22Rv1 (cell line): ENCODE measurements at regions not wholly inside any gene's neighbourhood (a gene's known extent, or its start where the extent isn't known, plus 50 kb on each side); places are given as distances from the start of the nearest gene placed in this dataset.

Experiments used
- H3K27ac ChIP-seq: fragments of 450-650 bp; 2 replicates; pipeline ENCODE4 v1.5.1; 2017
- CTCF ChIP-seq: fragments of 450-650 bp; IDR thresholded peaks from 2 replicates; pipeline ENCODE4 v1.5.1; 2017; ENCODE audit warnings: mild to moderate bottlenecking
- ZFX ChIP-seq: fragments of 450-650 bp; IDR thresholded peaks from 2 replicates; pipeline ENCODE4 v1.6.1; 2017; ENCODE audit warnings: antibody characterized with exemption, borderline replicate concordance

DNA sequence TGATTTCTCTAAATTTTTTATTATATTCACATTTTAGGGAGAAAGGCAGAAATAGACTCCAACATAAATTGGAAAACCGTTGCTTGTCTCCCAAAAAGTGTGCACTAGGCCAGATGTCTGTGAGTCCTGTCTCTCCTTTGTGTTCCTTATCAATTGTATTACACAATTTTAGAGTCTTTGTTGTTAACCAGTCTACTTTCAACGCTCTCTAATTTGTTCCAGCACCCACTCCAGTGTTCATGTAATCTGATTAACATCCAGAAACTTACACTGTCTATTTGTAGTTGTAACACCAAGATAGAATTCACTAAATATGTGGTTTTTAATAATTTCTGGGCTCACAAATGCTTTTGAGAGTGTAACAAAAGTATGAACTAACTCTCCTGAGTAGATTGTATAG is 195.6 kb downstream of the FSIP2 start:
- no peak overlapping the region for H3K27ac ChIP-seq
- TF ChIP-seq ZFX: no peak
- no peak for TF ChIP-seq CTCF

DNA sequence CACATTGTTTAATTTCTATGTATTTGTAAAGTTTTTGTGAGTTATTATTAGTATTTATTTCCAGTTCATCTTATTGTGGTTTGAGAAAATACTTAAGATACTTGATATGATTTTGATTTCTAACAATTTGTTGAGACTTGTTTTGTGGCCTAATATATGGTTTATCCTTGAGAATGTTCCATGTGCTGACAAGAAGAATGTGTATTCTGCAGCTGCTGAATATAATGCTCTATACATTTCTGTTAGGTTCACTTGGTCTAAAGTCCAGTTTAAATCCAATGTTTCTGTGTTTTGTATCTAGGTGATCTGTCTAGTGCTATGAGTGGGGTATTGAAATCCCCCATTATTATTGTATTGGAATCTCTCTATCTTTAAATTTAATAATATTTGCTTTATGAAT is 201.3 kb downstream of the FSIP2 start:
- H3K27ac ChIP-seq: no peak overlapping the region
- TF ChIP-seq ZFX: no peak
- TF ChIP-seq CTCF: no peak

DNA sequence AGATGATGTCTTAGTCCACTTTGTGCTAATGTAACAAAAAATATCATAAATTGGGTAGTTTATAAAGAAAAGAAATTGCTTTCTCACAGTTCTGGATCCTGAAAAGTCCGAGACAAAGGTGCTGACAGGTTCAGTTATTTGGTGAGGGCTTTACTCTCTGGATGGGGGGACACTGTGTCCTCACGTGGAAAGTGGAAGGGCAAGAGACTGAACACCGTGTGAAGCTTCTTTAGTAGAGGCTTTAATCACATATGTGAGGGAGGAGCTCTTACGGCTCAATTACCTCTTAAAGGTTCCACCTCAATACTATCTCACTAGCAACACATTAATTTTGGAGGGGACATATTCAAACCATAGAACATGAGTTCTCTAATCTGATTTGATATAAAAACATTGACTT is 204.3 kb downstream of the FSIP2 start:
- TF ChIP-seq CTCF (no peak), ZFX (no peak)
- H3K27ac ChIP-seq: no peak overlapping the region

DNA sequence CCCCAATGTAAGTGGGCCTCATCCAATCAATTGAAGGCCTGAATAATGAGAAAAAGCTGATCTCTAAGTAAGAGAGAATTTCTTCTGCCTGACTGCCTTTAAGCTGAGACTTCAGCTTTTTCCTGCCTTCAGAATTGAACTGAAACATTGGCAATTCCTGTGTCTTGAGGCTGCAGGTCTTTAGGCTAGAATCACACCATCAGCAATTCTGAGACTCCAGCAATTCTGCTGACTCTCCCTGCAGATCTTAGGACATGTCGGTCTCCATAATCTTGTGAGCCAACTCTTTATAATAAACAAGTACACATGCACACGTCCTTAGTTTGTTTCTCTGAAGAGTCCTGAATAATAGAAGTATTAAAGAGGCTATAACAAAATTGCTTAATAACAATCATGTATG is 209.1 kb downstream of the FSIP2 start:
- TF ChIP-seq ZFX (no peak), CTCF (no peak)
- H3K27ac ChIP-seq: no peak overlapping the region

DNA sequence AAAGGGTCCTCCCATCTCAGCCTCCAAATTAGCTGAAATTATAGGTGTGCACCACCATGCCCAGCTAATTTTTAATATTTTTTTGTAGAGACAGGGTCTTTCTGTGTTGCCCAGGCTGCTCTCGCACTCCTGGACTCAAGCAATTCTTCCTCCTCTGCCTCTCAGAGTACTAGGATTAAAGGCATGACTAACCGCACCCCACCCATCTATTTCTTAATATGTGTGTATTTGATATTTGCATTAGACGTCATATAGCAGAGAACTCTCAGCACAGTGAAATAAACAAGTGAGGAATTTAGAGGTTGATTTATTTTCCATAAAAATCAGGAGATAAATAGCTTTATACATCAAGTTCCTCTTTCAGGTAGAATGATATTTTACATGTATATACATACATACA is 213.5 kb downstream of the FSIP2 start:
- no peak overlapping the region for H3K27ac ChIP-seq
- TF ChIP-seq ZFX: no peak
- no peak for TF ChIP-seq CTCF

DNA sequence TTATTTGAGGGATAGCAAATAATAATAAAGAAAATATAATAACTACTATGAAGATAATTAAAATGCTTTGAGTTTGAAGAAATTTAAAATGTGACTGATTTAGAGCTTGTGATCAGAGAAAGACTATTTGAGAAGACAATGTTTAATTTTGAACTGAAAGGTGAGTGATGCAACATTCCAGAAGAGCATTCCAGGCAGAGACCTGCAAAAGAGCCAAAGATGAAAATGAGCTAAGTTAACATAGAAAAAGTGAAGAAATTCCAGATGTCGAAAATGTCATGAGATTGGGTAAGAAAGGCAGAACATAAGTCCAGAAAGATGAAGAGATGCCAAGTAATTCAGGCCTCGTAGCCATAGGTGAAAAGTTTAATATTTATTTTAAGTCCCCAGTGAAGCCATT is 215.8 kb downstream of the FSIP2 start:
- TF ChIP-seq ZFX: no peak
- no peak for TF ChIP-seq CTCF
- H3K27ac ChIP-seq: no peak overlapping the region

DNA sequence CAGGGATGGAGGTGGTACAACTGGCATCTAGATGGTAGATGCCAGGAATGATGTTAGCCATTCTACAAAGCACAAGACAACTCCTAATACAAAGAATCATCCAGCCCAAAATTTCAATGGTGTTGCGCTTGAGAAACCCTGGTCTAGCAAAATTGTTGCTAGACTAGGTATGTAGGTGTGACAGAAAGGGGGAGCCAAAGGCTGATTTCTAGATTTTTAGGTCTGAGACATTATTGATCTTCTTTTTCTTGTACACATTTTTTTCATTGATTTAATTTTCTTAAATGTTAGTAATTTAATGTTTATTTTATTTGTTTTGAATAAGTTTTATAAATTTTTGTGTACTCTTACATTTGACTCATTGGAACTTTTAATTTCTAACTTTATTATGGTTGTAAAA is 216.4 kb downstream of the FSIP2 start:
- TF ChIP-seq CTCF (no peak), ZFX (no peak)
- no peak overlapping the region for H3K27ac ChIP-seq
